Muscle of back (tissue), 3 donors: ENCODE measurements at regions not wholly inside any gene's neighbourhood (a gene's known extent, or its start where the extent isn't known, plus 50 kb on each side); places are given as distances from the start of the nearest gene placed in this dataset.
"Not testable (repeated sequence)": the region's sequence is repeated elsewhere in the genome, so short reads cannot be mapped to it uniquely, and the experiment has no call there.

Experiments
- DNase-seq, 3 donors: peaks; one replicate each; pipeline versions ENCODE4 v3.0.0 to v3.0.0-alpha.2; 2013

DNA sequence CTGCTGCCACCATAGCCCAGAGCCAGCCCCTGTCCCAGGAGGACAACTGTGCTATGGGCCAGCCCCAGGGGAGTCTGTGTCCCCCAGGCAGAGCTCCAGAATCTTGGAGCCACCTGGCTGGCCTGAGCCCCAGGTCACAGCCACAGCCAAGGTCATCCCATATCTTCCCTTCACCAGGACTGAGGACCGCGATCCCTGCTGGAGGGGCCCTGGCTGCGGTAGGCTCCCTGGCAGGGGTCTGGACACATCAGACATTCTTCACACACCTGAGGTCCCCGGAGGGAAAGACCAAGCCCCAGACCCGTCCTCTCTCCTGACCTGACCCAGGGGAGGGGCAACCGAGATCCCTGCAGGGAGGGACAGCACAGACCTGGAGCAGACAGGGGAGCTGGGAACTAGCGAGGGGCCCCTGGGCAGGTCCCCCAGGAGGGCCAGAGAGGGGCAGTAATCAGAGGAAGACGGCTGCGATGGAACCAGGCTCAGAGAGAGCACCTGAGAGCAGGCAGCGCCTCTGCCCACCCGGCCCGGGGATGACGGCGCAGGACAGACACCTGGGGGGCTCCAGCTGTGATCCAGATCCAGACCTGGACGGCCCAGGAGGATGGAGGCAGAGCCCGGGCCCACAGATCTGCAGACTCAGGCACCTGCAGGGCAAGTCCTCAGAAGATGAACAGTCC lies 103.2 kb upstream of the EIF5 start:
- no peak for DNase-seq

DNA sequence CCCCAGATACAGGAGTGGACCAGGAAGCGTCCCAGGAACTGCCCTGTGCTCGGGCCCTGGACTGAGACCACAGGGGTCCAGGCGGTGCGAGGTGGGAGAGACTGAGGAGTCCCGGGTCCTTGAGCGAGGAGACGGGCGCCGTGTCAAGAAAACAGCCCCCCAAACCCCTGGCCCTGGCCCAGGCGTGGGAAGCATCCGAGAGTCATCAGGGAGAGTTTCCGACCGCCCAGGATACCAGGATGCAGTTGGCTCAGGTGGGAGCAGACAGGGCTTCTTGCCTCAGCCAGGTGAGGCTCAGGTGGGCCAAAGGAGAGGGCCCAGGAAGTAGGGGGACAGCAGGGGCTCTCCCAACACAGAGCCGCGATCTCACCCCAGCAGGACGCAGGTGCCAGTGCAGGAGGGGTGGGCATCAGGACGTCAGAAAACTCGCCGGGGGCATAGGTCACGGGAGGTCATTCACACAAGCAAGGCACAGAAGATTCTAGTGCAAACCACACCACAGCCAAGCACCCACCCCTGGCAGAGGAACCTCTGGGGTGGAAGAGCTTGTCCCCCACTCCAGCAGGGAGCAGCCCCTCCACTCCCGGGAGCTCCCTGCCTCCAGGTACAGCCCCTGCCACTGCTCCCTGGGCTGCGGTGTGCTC lies 102.5 kb upstream of the EIF5 start:
- no peak for DNase-seq

GRCh38 chr14:103232031-103232808 lies 101.8 kb upstream of the EIF5 start:
- DNase-seq, result no peak

GRCh38 chr14:103232831-103233319 lies 101.2 kb upstream of the EIF5 start:
- DNase-seq, result no peak

DNA sequence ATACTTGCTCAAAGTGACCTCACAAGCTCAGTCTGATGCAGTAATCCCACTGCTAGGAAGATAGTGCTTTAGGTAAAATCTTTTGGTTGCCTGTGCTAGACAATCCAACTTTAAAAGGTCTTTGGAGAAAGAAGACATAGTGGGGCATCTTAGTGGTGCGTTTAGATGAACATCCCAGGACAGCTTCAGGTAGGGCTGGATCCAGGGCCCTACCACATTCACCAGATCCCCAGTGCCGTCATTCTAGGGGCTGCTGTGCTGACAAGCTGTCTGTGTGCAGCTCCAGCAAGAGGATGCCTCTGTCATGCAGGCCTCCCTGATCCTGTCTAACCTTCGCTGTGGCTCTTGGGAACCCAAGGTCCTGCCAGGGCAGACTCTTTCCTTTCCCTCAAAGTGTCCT lies 100.7 kb upstream of the EIF5 start:
- no peak for DNase-seq

DNA sequence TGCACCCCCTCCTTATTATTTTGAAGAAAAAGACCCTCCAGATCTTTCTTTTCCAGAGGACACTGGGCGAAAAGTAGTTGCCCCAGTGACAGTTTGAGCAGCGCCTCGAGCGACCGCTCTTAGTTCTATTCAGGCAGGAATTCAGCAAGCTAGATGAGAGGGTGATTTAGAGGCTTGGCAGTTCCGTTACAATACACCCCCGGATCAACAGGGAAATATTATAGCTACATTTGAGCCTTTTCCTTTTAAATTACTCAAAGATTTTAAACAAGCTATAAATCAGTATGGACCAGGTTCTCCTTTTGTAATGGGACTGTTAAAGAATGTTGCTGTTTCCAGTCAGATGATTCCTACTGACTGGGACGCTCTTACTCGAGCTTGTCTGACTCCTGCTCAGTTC lies 99.2 kb upstream of the EIF5 start:
- not testable (repeated sequence) for DNase-seq

DNA sequence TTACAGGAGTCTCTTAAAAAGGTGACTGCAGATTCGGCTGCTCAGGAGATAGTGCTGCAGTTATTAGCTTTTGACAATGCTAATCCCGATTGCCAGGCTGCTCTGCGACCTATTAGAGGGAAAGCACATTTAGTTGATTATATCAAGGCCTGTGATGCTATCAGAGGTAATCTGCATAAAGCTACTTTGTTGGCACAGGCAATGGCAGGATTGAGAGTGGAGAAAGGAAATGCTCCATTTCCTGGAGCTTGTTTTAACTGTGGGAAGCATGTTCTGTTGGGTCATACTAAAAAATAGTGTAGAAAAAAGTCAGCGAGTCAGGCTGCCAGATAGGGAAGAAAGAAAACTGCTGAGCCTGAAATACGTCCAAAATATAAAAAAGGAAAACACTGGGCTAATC lies 98.5 kb upstream of the EIF5 start:
- peak in 2 of 3 donors; percentile 20 to 47 for DNase-seq

GRCh38 chr14:103239751-103240150 lies 94.3 kb upstream of the EIF5 start:
- DNase-seq, result no peak

- no peak for DNase-seq
Measured at GRCh38 chr14:103241531-103241930, 92.5 kb upstream of the EIF5 start.

GRCh38 chr14:103243764-103244737 lies 90.0 kb upstream of the EIF5 start:
- no peak for DNase-seq

DNA sequence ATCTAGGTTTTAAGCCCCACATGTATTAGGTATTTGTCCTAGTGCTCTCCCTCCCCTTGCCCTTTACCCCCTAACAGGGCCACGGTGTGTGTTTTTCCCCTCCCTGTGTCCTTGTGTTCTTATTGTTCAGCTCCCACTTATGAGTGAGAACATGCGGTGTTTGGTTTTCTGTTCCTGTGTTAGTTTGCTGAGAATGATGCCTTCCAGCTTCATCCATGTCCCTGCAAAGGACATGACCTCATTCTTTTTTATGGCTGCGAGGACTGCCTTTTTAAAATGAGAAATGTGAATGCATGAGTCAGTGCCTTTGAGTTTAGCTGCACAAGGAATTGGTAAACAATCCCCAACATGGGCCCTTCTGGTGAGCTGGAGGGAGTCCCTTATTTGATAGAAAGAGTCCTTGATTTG lies 88.4 kb upstream of the EIF5 start:
- DNase-seq, result not testable (repeated sequence)

- no peak for DNase-seq
Measured at GRCh38 chr14:103246070-103246469, 88.0 kb upstream of the EIF5 start.

DNA sequence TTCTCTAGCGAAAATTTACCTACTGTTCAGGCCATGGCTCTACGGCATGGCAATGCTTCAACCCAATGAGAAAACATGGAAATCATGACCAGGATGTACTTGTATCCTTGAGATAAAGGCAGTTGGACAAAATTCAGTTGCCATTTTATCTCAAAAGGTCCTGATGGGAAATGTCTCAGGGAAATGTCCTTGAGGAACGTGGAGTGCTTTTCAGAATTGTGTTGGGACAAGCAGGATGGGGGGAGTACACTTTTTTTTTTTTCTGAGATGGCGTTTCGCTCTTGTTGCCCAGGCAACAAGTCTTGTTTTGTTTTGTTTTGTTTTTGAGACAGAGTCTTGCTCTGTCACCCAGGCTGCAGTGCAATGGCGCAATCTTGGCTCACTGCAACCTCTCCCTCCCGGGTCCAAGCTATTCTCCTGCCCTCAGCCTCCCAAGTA lies 86.8 kb upstream of the EIF5 start:
- DNase-seq, result no peak

DNA sequence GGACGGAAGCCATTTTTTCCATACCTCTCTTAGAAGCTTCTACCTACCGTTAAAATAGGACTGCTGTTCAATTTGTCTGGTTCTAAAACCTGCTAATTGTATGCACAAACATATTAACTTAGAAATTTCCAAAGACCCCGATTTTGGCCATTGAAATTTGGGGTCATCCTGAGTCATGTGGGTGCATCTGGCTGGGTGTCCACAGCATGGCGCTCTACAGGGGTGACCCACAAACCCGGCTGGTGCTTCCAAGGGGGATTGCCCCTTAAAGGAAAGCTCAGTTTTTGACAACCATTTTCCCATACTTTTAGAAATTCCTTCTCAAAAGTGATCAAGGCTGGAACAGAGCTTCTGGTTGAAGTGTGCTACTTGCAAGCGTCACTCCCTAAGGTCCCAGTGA lies 83.9 kb upstream of the EIF5 start:
- no peak for DNase-seq

- no peak for DNase-seq
Measured at GRCh38 chr14:103250874-103251273, 83.2 kb upstream of the EIF5 start.

DNA sequence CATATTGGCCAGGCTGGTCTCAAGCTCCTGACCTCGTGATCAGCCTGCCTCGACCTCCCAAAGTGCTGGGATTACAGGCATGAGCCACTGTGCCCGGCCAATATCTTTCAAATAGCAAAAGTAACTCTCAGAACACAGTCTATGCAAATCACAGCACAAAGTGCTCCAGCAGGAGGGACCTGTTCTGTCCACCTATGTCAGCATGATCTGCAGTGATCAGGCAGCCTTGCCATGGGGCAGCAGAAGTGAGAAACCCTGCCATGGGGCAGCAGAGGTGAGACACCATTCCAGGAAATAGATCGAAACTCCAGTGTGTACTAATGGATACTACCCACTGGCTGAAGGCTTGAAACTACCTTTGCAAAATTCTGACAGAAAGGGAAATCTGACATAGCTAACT lies 78.5 kb upstream of the EIF5 start:
- DNase-seq, result no peak

GRCh38 chr14:103256406-103256805 lies 77.6 kb upstream of the EIF5 start:
- DNase-seq, result no peak

- no peak for DNase-seq
Measured at GRCh38 chr14:103257211-103257962, 76.7 kb upstream of the EIF5 start.

DNA sequence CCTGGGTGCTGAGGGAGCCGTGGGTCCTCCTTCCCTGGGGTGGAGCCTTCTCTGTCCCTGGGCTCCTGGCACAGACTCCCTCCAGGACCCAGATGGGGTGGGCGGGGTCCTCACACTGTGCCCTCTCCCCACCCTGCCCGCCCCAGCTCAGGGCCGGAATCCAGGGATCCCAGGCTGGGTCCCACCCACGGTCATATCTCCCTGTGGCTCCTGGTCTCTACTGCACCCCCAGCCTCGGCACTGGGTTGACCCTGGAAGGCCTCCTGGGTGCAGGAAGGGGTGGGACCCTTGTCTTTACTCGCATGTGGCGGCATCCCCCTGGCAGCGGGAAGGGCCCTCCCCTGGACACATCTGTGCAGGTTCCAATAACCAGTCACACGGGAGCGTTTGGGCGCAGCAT lies 75.8 kb upstream of the EIF5 start:
- DNase-seq, result no peak

- no peak for DNase-seq
Measured at GRCh38 chr14:103259184-103259583, 74.9 kb upstream of the EIF5 start.
